Neural cell (in vitro differentiated cells): ENCODE measurements at regions not wholly inside any gene's neighbourhood (a gene's known extent, or its start where the extent isn't known, plus 50 kb on each side); places are given as distances from the start of the nearest gene placed in this dataset.

Source experiments
- H2AFZ ChIP-seq: fragments of 200-600, 300-800 bp; sonication (generic), shearing (Covaris generic); 2 replicates; pipeline ENCODE4 v1.6.0; 2014; ENCODE audit warnings: low read depth, mild to moderate bottlenecking, antibody characterized with exemption, low read length, moderate library complexity
- H3F3A ChIP-seq: fragments of 200-600 bp; shearing (Covaris generic); 2 replicates; pipeline ENCODE4 v1.6.1; 2016; ENCODE audit warnings: mild to moderate bottlenecking, moderate library complexity, mixed read lengths, antibody characterized with exemption, low read length; ENCODE audit not compliant: insufficient read depth, poor library complexity, severe bottlenecking
- H3K27ac ChIP-seq: fragments of 200-600, 300-800 bp; sonication (generic), shearing (Covaris generic); 2 replicates; pipeline ENCODE4 v1.5.1; 2014; ENCODE audit warnings: mild to moderate bottlenecking, low read length, moderate library complexity
- H3K27me3 ChIP-seq: fragments of 300-800, 200-600 bp; sonication (generic), shearing (Covaris generic); 2 replicates; pipeline ENCODE4 v1.6.0; 2014; ENCODE audit warnings: mild to moderate bottlenecking, low read depth, low read length, moderate library complexity; ENCODE audit not compliant: insufficient read depth
- H3K36me3 ChIP-seq: fragments of 300-800, 200-600 bp; sonication (generic), shearing (Covaris generic); 2 replicates; pipeline ENCODE4 v1.5.1; 2014; ENCODE audit warnings: mild to moderate bottlenecking, antibody characterized with exemption, low read length, moderate library complexity; ENCODE audit not compliant: insufficient read depth
- H3K4me2 ChIP-seq: fragments of 300-800, 200-600 bp; sonication (generic), shearing (Covaris generic); 2 replicates; pipeline ENCODE4 v1.6.0; 2014; ENCODE audit warnings: mild to moderate bottlenecking, low read length
- H3K4me3 ChIP-seq: fragments of 300-800, 200-600 bp; sonication (generic), shearing (Covaris generic); 2 replicates; pipeline ENCODE4 v1.5.1; 2014; ENCODE audit warnings: mild to moderate bottlenecking, low read length, moderate library complexity
- H3K79me2 ChIP-seq: fragments of 200-600 bp; shearing (Covaris generic); replicated peaks from 2 replicates; pipeline ENCODE4 v1.6.0; 2014; ENCODE audit warnings: mild to moderate bottlenecking, low read length, moderate library complexity; ENCODE audit not compliant: insufficient read depth
- H3K9ac ChIP-seq: fragments of 300-800, 200-600 bp; sonication (generic), shearing (Covaris generic); 2 replicates; pipeline ENCODE4 v1.6.1; 2016; ENCODE audit warnings: mild to moderate bottlenecking, low read length, mixed read lengths
- H3K9me2 ChIP-seq: fragments of 200-600 bp; shearing (Covaris generic); 2 replicates; pipeline ENCODE4 v1.6.1; 2016; ENCODE audit warnings: mild to moderate bottlenecking, low read length, mixed read lengths; ENCODE audit not compliant: insufficient read depth
- H3K9me3 ChIP-seq: fragments of 200-600, 300-800 bp; sonication (generic), shearing (Covaris generic); 2 replicates; pipeline ENCODE4 v1.6.1; 2016; ENCODE audit warnings: mild to moderate bottlenecking, mixed run types, low read length, moderate library complexity, mixed read lengths
- H4K20me1 ChIP-seq: fragments of 200-600 bp; shearing (Covaris generic); 2 replicates; pipeline ENCODE4 v1.6.1; 2016; ENCODE audit warnings: mild to moderate bottlenecking, mixed run types; ENCODE audit not compliant: insufficient read depth
- EP300 ChIP-seq: fragments of 450-650 bp; conservative IDR thresholded peaks from 2 replicates; pipeline ENCODE4 v1.6.1; 2014; ENCODE audit warnings: antibody characterized with exemption, mild to moderate bottlenecking, moderate library complexity; ENCODE audit not compliant: poor library complexity, severe bottlenecking
- EZH2 ChIP-seq: fragments of 200-600, 300-800 bp; shearing (Covaris generic), sonication (generic); IDR thresholded peaks from 2 replicates; pipeline ENCODE4 v1.6.1; 2014; ENCODE audit warnings: antibody characterized with exemption, low read length, borderline replicate concordance, mild to moderate bottlenecking; ENCODE audit not compliant: insufficient read depth, poor library complexity, severe bottlenecking
- MXI1 ChIP-seq: fragments of 450-650 bp; conservative IDR thresholded peaks from 2 replicates; pipeline ENCODE4 v1.6.1; 2014; ENCODE audit warnings: antibody characterized with exemption, mild to moderate bottlenecking; ENCODE audit not compliant: poor library complexity, severe bottlenecking
- POLR2AphosphoS5 ChIP-seq: IDR thresholded peaks from 2 replicates; pipeline ENCODE4 v1.6.1; 2012
- RAD21 ChIP-seq: fragments of 450-650 bp; conservative IDR thresholded peaks from 2 replicates; pipeline ENCODE4 v1.6.1; 2014; ENCODE audit warnings: antibody characterized with exemption, mild to moderate bottlenecking, moderate library complexity
- SMC3 ChIP-seq: fragments of 450-650 bp; conservative IDR thresholded peaks from 2 replicates; pipeline ENCODE4 v1.6.1; 2014; ENCODE audit warnings: antibody characterized with exemption, mild to moderate bottlenecking, moderate library complexity; ENCODE audit not compliant: poor library complexity
- TAF1 ChIP-seq: IDR thresholded peaks from 2 replicates; pipeline ENCODE4 v1.6.1; 2012; ENCODE audit warnings: low read depth
- TF ChIP-seq, protein P1 (sequence below): fragments of 450-650 bp; IDR thresholded peaks from 2 replicates; pipeline ENCODE4 v1.5.1; 2014; ENCODE audit warnings: antibody characterized with exemption, mild to moderate bottlenecking, moderate library complexity; ENCODE audit not compliant: poor library complexity, severe bottlenecking
- TF ChIP-seq, protein P2 (sequence below): IDR thresholded peaks from 2 replicates; pipeline ENCODE4 v1.6.1; 2012; ENCODE audit warnings: borderline replicate concordance

DNA sequence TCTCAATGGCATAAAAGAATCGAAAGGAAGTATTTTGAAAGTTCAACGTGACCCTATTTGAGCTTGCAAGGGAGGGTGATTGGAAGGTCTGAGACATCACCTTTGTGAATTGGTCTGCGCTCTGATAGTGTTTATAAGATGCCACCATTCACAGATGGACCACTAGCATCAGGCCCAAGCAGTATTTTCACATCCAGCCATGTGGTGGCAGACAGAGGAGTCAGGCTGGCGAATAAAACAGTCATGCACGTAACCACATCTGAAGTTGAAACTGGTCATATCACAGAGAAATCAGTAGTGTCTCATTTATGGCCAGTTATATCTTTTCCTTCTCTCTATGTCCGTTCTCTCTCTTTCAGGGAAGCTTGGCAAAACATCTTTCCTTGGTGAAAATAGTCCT is 170.1 kb upstream of the ONECUT1 start:
- Histone ChIP-seq H3K27ac (no peak overlapping the region), H4K20me1 (no peaks in the 10 kb centered on the region), H3K4me3 (no peak overlapping the region), H3K9ac (no peak overlapping the region), H3K36me3 (no peaks in the 10 kb centered on the region), H3F3A (no peaks in the 10 kb centered on the region), H3K4me2 (no peak overlapping the region), H3K9me2 (no peaks in the 10 kb centered on the region), H3K9me3 (no peaks in the 10 kb centered on the region), H2AFZ (no peak overlapping the region), H3K79me2 (no peaks in the 10 kb centered on the region), H3K27me3 (no peaks in the 10 kb centered on the region)
- TF ChIP-seq EZH2 (no peak), EP300 (no peak), TAF1 (no peak), RAD21 (no peak), SMC3 (no peak), POLR2AphosphoS5 (no peak), MXI1 (no peak)
- TF ChIP-seq, protein P1, sequence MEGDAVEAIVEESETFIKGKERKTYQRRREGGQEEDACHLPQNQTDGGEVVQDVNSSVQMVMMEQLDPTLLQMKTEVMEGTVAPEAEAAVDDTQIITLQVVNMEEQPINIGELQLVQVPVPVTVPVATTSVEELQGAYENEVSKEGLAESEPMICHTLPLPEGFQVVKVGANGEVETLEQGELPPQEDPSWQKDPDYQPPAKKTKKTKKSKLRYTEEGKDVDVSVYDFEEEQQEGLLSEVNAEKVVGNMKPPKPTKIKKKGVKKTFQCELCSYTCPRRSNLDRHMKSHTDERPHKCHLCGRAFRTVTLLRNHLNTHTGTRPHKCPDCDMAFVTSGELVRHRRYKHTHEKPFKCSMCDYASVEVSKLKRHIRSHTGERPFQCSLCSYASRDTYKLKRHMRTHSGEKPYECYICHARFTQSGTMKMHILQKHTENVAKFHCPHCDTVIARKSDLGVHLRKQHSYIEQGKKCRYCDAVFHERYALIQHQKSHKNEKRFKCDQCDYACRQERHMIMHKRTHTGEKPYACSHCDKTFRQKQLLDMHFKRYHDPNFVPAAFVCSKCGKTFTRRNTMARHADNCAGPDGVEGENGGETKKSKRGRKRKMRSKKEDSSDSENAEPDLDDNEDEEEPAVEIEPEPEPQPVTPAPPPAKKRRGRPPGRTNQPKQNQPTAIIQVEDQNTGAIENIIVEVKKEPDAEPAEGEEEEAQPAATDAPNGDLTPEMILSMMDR, result no peak
- TF ChIP-seq, protein P2, sequence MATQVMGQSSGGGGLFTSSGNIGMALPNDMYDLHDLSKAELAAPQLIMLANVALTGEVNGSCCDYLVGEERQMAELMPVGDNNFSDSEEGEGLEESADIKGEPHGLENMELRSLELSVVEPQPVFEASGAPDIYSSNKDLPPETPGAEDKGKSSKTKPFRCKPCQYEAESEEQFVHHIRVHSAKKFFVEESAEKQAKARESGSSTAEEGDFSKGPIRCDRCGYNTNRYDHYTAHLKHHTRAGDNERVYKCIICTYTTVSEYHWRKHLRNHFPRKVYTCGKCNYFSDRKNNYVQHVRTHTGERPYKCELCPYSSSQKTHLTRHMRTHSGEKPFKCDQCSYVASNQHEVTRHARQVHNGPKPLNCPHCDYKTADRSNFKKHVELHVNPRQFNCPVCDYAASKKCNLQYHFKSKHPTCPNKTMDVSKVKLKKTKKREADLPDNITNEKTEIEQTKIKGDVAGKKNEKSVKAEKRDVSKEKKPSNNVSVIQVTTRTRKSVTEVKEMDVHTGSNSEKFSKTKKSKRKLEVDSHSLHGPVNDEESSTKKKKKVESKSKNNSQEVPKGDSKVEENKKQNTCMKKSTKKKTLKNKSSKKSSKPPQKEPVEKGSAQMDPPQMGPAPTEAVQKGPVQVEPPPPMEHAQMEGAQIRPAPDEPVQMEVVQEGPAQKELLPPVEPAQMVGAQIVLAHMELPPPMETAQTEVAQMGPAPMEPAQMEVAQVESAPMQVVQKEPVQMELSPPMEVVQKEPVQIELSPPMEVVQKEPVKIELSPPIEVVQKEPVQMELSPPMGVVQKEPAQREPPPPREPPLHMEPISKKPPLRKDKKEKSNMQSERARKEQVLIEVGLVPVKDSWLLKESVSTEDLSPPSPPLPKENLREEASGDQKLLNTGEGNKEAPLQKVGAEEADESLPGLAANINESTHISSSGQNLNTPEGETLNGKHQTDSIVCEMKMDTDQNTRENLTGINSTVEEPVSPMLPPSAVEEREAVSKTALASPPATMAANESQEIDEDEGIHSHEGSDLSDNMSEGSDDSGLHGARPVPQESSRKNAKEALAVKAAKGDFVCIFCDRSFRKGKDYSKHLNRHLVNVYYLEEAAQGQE, result no peak

DNA sequence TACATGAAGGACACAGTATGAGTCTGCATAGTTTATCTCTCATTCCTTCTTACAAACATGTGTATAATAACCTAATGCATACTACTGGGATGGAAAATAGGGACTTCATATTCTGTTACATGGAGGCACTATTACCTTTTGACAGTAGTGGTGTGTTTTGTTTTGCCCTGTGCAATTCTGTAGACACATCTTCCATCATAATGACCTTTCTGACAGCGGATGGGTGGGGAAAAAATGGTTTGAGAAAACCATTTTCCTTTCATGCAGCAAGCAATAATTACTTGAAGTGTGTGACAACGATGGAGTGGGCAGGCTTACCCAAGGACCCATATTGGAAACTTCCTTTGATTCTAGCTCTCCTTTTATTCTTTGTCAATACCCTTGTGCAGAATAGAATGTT is 153.6 kb upstream of the ONECUT1 start:
- Histone ChIP-seq H3F3A (no peaks in the 10 kb centered on the region), H4K20me1 (no peaks in the 10 kb centered on the region), H2AFZ (no peak overlapping the region), H3K4me2 (no peak overlapping the region), H3K9ac (no peak overlapping the region), H3K27me3 (no peaks in the 10 kb centered on the region), H3K36me3 (no peaks in the 10 kb centered on the region), H3K27ac (no peak overlapping the region), H3K4me3 (no peak overlapping the region), H3K9me3 (no peaks in the 10 kb centered on the region), H3K79me2 (no peaks in the 10 kb centered on the region), H3K9me2 (no peaks in the 10 kb centered on the region)
- TF ChIP-seq POLR2AphosphoS5 (peak; percentile 54), EP300 (peak; percentile 58), SMC3 (no peak)

DNA sequence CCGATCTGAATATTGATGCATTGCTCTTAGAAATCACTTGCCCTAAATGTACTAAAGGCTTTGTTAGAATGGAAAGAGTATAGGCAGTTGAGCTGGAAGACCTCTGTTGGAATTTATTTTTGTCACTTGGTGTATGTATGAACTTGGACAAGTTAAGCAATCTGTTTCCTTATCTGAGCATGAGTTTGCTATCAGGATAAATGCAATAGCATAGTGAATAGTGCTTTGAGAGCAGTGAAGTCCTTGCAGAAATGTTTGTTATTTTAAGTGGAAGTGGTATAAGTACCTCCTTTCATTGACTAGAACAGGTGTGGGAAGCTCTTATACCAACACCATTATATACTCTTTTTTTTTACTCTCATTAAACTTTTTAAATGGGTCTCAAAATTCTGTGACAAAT is 146.4 kb upstream of the ONECUT1 start:
- H3K4me3 ChIP-seq, result no peak overlapping the region
- H2AFZ ChIP-seq, result no peak overlapping the region
- no peak overlapping the region for H3K4me2 ChIP-seq
- H3K79me2 ChIP-seq, result no peaks in the 10 kb centered on the region
- no peak overlapping the region for H3K27ac ChIP-seq
- TF ChIP-seq TAF1, result no peak
- TF ChIP-seq SMC3, result no peak
- TF ChIP-seq EP300, result no peak
- no peaks in the 10 kb centered on the region for H3K36me3 ChIP-seq
- H3K9me3 ChIP-seq, result no peaks in the 10 kb centered on the region
- H4K20me1 ChIP-seq, result no peaks in the 10 kb centered on the region
- H3K9ac ChIP-seq, result no peak overlapping the region
- H3F3A ChIP-seq, result no peaks in the 10 kb centered on the region
- H3K9me2 ChIP-seq, result no peaks in the 10 kb centered on the region
- no peaks in the 10 kb centered on the region for H3K27me3 ChIP-seq
